CD4-positive, alpha-beta T cell treated with Interferon alpha-2 for 1 hour (primary cell): ENCODE measurements at regions not wholly inside any gene's neighbourhood (a gene's known extent, or its start where the extent isn't known, plus 50 kb on each side); places are given as distances from the start of the nearest gene placed in this dataset.

Source experiments
- DNase-seq, 2 donors: peaks; one replicate each; pipeline ENCODE4 v3.0.0-alpha.2; 2020 to 2022

- DNase-seq, result no peak
Measured at GRCh38 chr10:29849886-29850285, 209.5 kb downstream of the JCAD start.

GRCh38 chr10:29849126-29849833, 210.1 kb downstream of the JCAD start:
- DNase-seq, result no peak

DNA sequence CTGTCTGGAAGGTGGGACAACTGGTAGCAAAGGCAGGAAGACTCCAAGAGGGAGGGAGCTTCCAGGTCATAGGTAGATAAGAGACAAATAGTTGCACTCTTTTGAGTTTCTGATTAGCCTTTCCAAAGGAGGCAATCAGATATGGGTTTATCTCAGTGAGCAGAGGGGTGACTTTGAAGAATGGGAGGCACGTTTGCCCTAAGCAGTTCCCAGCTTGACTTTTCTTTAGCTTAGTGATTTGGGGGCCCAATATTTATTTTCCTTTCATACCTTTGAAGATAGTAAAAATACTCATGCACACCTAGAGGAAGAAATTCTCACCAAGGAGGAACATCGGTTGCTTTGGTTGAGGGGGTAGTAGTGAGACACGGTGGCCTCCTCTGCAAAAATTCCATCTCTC, 212.1 kb upstream of the SVIL start:
- no peak for DNase-seq

DNA sequence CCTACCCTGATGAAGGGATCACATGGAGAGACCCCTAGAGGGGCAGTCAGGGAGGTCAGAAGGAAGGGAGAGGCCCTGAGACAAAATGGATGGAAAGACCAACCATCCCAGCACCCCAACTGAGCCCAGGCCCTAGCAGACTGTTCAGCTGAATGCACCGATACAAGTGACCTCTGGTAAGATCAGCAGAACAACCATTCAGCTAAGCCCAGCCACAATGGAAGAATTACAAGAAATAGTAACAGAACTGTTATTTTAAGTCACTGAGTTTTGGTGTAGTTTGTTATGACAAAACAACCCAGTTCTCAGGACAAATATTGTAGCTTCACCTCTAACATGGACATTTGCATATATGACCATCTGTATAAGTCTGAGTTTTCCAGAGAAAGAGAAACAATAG, 210.4 kb upstream of the SVIL start:
- DNase-seq, result no peak

DNA sequence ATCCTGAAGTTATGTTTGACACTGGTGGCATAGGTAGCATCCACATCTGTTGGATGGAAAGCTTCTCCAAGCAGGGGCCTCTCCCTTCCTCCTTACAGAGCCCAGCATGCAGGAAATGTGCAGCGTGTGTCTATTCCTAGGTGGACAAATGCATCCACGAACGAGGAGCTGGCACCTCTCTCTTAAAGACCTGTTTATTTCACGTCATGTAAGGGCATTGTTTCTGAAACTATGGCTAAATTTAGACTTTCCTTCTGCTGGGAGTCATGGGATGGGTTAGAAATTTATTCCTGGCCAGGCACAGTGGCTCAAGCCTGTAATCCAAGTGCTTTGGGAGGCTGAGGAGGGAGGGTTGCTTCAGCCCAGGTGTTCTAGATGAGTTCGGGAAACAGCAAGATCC, 208.4 kb upstream of the SVIL start:
- DNase-seq, result no peak

- DNase-seq, result no peak
Measured at GRCh38 chr10:29841724-29842649, 207.2 kb upstream of the SVIL start.

DNA sequence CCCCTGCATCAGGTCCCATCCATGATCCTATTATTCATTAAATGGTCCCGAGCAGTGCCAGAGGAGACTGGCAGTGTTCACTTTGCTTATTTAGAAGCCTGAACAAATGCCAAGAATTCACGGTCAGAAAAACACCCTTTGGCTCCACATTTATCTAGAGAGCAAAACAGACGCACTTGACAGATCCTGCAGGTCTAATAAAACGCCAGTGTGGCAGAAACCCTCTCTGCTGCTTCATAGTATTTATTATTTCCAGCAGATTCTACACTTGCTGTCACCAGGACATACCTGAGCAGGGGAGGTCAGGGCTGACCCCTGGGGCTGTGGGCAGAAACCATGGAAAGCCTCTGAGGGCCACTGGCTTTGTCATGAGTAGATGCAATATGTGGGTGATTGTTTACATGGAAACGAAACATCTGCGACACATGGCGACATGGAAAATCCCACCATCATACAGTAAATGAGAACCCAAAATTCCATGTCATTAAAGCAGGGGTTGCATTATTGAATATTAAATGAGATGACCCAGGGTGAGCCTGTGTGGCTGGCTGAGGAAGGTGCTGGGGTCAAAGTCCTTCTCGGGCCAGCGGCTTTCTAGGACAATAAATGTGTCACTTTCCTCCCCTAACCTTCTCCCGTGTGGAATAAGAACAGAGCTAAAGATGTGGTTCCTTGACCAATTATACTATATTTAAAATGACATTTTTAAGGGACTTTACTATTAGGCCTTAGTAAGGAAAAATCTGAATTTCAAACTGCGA, 205.9 kb upstream of the SVIL start:
- DNase-seq, result no peak

GRCh38 chr10:29839826-29840515, 205.2 kb upstream of the SVIL start:
- no peak for DNase-seq

- DNase-seq, result no peak
Measured at GRCh38 chr10:29838539-29838938, 203.8 kb upstream of the SVIL start.

- no peak for DNase-seq
Measured at GRCh38 chr10:29837586-29837985, 202.8 kb upstream of the SVIL start.

DNA sequence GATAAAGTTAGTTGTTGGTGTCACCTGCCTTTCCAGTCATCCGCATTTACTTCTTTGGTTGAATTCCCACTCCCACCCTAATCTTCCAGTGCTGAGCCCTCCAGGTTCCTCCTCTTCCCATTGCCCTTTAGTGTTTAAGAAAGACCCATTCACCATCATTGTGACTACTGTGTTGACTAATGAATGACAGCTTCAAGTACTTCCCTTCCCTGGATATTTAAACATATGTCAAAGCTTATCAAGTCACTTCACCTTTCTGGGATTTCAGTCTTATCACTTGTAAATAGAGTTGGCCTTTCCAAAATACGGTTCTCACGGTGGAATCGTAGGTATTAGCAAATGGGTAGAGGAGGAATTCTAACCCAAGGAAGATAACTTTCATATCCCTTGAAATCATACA, 201.6 kb upstream of the SVIL start:
- no peak for DNase-seq

DNA sequence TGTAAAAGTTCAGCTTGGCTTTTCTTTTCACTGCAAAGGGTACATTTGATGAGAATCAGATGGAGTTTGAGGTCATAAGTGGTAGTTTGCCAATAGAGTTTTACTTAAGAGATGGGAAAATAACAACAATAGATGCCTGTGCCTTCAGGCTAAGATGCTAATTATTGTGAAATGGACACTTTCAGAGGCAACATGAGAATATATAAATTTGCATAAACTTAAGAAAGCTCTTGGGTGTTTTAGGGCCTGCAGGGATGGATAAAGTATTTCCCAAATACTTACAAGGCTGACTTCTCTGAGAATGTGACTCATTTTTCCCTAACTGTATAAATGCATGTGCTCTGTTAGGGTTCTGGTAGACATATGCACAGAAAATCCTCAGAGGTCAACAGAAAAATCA, 200.3 kb upstream of the SVIL start:
- no peak for DNase-seq

DNA sequence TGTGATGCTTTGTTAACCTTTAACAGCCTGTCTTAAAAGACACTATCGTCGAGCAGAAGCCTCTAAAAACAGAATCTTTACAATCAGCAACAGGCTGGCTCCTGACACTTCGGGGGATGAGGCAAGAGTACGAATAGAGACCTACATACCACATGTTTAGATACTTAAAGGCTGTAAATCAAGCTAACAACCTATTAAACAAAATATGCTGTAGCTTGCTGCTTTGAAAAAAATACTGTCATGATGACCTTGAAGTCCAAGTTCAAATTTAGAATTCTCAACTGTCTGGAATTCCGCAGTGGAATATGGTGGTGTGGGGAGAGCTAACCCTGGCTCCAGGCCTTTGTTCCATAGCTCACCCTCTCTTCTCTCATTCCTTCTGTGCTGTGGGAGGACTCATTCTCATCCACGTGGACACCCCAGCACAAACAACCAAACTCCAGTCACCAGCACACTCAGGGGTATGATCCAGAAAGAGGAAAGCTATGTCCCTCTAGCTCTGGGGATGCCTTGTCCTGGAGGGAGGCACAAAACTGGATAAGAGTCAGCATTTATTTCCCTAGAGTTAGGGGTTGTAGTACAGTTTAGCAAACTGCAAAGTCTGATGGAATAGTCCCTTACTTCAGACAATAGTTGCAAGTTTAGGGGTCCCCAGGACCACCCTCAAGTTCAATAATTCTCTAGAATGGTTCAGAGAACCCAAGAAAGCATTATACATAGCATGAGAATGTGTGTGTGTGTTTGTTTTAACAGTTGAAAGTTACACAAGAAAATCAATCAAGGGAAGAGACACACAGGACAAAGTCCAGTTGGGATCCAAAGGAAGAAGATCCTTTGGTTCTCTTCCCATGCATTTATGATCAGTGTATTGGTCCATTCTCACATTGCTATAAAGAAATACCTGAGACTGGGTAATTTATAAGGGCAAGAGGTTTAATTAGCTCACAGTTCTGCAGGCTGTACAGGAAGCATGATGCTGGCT, 196.1 kb upstream of the SVIL start:
- DNase-seq, result no peak

DNA sequence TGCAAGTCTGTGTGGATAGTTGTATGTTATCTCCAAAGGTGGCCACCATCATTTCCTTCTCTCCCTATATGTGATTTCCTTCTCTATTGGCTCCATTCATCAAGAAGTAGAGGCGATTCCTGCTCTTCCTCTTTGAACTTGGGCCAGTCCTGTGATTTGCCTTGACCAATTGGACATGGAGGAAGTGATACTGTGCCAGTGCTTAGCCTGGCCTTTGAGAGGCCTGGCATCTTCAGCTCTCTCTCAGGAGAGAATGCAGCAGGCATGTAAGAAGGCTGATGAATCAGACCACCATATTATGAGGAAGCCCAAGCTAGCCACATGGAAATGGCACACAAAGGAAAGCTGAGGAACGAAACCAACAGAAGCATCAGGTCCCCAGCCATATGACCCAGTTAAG, 195.0 kb upstream of the SVIL start:
- no peak for DNase-seq

- DNase-seq, result no peak
Measured at GRCh38 chr10:29828956-29829355, 194.2 kb upstream of the SVIL start.

- DNase-seq, result no peak
Measured at GRCh38 chr10:29828440-29828894, 193.7 kb upstream of the SVIL start.

GRCh38 chr10:29827512-29827911, 192.7 kb upstream of the SVIL start:
- DNase-seq, result no peak

- DNase-seq, result no peak
Measured at GRCh38 chr10:29826801-29827450, 192.2 kb upstream of the SVIL start.

DNA sequence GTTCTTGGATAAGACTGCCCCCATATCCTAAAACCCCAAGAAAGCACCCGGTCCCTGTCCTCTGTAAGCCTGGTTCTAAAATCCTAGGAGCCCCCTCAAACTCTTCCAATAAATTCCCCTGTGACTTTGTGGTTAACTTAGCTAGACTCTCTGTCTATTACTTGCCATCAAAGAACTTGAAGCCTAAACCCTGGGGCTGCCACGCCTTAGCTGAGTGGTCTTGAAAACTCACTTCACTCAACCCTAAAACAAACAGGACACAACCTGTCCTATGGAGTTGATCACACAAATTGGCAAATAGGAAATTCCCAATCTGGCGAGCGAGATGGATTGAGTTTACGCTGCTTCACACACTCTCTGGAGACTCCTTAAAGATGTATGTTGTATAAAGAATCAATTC, 191.4 kb upstream of the SVIL start:
- DNase-seq, result no peak

DNA sequence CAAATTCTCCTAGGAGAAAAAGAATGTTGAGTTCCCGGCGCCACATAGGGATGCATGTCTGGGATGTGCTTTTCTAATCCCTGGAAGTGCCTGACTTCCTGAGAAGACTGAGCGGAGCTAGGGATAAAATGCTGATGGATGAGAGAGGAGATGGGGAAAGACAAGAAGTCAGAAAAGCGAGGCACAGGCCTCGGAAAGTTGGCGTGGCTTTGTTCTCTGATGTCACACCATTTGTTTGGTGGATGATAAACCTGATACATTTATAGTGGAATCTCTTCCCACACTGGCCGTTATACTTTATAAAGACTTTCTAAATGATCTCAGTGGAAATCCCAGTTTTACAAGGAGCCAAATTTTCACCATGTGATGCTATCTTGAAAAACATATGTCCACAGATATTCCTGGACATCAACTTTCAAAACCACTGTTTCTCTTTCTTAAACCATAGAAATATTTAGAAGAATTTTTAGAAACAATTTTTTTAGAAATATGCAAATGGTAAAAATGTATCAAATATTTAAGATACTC, 188.8 kb upstream of the SVIL start:
- no peak for DNase-seq
